CD4-positive, alpha-beta T cell (primary cell): ENCODE measurements at regions not wholly inside any gene's neighbourhood (a gene's known extent, or its start where the extent isn't known, plus 50 kb on each side); places are given as distances from the start of the nearest gene placed in this dataset.

ENCODE experiments used
- ATAC-seq: fragments of 200-7000 bp; cut with Tn5 transposase; one replicate; pipeline ENCODE4 v1.10.0; 2022; ENCODE audit warnings: mild to moderate bottlenecking; ENCODE audit not compliant: poor library complexity
- CTCF ChIA-PET: fragments of 350-600 bp; sonication (Branson Sonifier 250); formaldehyde crosslinking; loops from one replicate; lab custom pipeline; 2021; ENCODE audit warnings: antibody characterized with exemption, inconsistent platforms; lab: Charles Lee
- POLR2A ChIA-PET: fragments of 350-600 bp; sonication (Branson Sonifier 250); formaldehyde crosslinking; loops from one replicate; lab custom pipeline; 2021; ENCODE audit warnings: antibody characterized with exemption, inconsistent platforms; lab: Charles Lee
- DNase-seq, 14 experiments: peaks; one replicate each; pipeline ENCODE4 v3.0.0-alpha.2; 2013 to 2020; ENCODE audit warnings: mixed read lengths in 2 of 14
- H3K27ac ChIP-seq, 2 donors: one replicate each; pipeline versions ENCODE4 v1.5.1 to v1.7.0; 2013; ENCODE audit warnings: low read length in 2 of 2, low read depth in 1 of 2, mild to moderate bottlenecking in 1 of 2
- H3K27me3 ChIP-seq, 2 experiments: 1 replicate in 1 of 2; 2 replicates in 1 of 2; pipeline versions ENCODE4 v1.6.1 to v1.7.0; 2013; ENCODE audit warnings: low read length in 2 of 2, control low read depth in 1 of 2, mild to moderate bottlenecking in 1 of 2, moderate library complexity in 1 of 2; ENCODE audit not compliant: insufficient read depth in 2 of 2, control insufficient read depth in 1 of 2
- H3K36me3 ChIP-seq: one replicate; pipeline ENCODE4 v1.6.1; 2013; ENCODE audit warnings: low read length, control low read depth; ENCODE audit not compliant: insufficient read depth
- H3K4me1 ChIP-seq: one replicate; pipeline ENCODE4 v1.6.1; 2013; ENCODE audit warnings: low read length, control low read depth; ENCODE audit not compliant: insufficient read depth
- H3K4me3 ChIP-seq: one replicate; pipeline ENCODE4 v1.5.1; 2013; ENCODE audit warnings: mild to moderate bottlenecking, low read length, moderate library complexity
- H3K9me3 ChIP-seq, 2 experiments: 1 replicate in 1 of 2; 2 replicates in 1 of 2; pipeline versions ENCODE4 v1.6.1 to v1.7.0; 2013; ENCODE audit warnings: low read length in 2 of 2, mild to moderate bottlenecking in 2 of 2, control low read depth in 1 of 2, moderate library complexity in 1 of 2; ENCODE audit not compliant: control insufficient read depth in 1 of 2, insufficient read depth in 1 of 2
- H3K27ac Mint-ChIP-seq: one replicate; pipeline ENCODE4 v1.8.0; 2020; ENCODE audit warnings: mixed read lengths
- H3K27me3 Mint-ChIP-seq: one replicate; pipeline ENCODE4 v1.8.0; 2021; ENCODE audit warnings: mixed read lengths
- H3K36me3 Mint-ChIP-seq: one replicate; pipeline ENCODE4 v1.8.0; 2021; ENCODE audit warnings: low read depth, mixed read lengths
- H3K4me1 Mint-ChIP-seq: one replicate; pipeline ENCODE4 v1.8.0; 2021; ENCODE audit warnings: low read depth, mixed read lengths
- H3K4me3 Mint-ChIP-seq: one replicate; pipeline ENCODE4 v1.8.0; 2020; ENCODE audit warnings: mild to moderate bottlenecking, mixed read lengths
- H3K9me3 Mint-ChIP-seq: one replicate; pipeline ENCODE4 v1.8.0; 2020; ENCODE audit warnings: mixed read lengths
- CTCF ChIP-seq: fragments of 200-600 bp; IDR thresholded peaks from one replicate; pipeline ENCODE4 v1.8.0; 2022; ENCODE audit warnings: antibody characterized with exemption, mild to moderate bottlenecking
- intact Hi-C, 2 experiments: fragments of 100-400 bp; cut with DNase I in 1 of 2; cut with micrococcal nuclease in 1 of 2; formaldehyde crosslinking; loops; one replicate each; pipeline versions ENCODE4 v1.15.1 to v1.9.0; 2023 to 2025; cut with DNase I, micrococcal nuclease

DNA sequence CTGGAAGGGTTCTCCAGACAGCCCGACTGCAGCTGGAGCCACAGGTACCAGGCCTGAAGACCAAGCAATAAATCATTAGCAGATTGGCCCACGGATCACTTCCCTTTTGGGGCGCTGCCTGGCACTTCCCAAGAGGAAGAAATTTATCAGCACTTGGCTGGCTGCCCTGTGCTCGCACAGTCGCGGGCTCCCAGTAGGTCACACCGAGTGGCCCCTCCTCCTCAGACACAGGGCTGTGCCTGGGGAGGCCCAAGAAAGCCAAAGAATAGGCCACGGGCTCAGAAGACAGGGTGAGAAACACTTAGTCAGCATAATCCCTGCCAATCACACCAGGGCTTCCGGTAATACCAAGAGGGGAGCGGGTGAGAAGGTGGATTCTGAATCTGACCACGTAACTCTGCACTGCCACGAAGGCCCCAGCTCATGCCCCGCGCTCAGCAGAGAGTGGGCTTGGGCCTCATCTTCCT, 115.7 kb upstream of the MSX2 start:
- ChIA-PET CTCF (no interaction called here), POLR2A (no interaction called here)
- Histone ChIP-seq H3K36me3 (no peaks in the 10 kb centered on the region), H3K9me3 (peaks cover 0 to 25% of the 10 kb centered on the region in 2 experiments), H3K27ac (no peak overlapping the region), H3K27me3 (peaks cover 0 to 6% of the 10 kb centered on the region in 2 experiments), H3K4me1 (no peaks in the 10 kb centered on the region), H3K4me3 (no peak overlapping the region)
- DNase-seq (peak in 2 of 14 experiments; percentile 27 to 28), ATAC-seq (no peak)
- Mint-ChIP-seq H3K4me3 (no peak overlapping the region), H3K9me3 (no peaks in the 10 kb centered on the region), H3K36me3 (no peaks in the 10 kb centered on the region), H3K4me1 (no peaks in the 10 kb centered on the region), H3K27ac (no peak overlapping the region), H3K27me3 (peaks cover 28% of the 10 kb centered on the region)
- no peak for TF ChIP-seq CTCF
- intact Hi-C loops, result no loop called here

DNA sequence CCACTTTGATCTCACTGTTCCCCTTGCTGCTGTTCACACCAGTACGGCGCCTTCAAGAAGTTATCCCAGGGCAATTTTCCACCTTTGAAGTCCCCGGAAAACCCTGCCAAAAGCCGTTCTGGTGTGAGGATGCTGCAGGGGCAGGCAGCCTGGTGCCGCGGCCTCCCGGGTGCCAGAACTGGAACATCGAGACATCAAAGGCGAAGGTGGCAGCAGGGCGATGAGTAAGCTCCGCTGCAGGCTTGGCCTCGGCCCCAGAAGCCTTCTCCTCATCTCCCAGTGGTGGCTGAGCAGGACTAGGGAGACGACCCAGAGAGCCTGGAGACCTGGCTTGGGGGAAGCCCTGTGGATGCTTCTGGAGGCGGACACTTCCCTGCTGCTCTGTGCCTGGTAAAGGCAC, 115.3 kb upstream of the MSX2 start:
- no peak overlapping the region for H3K4me3 ChIP-seq
- CTCF ChIA-PET, result no interaction called here
- POLR2A ChIA-PET, result no interaction called here
- Mint-ChIP-seq H3K36me3 (no peaks in the 10 kb centered on the region), H3K4me1 (no peaks in the 10 kb centered on the region), H3K4me3 (no peak overlapping the region), H3K27me3 (peaks cover 30% of the 10 kb centered on the region), H3K27ac (no peak overlapping the region), H3K9me3 (no peaks in the 10 kb centered on the region)
- intact Hi-C loops, result no loop called here
- H3K27ac ChIP-seq, result no peak overlapping the region
- H3K27me3 ChIP-seq, result peaks cover 0 to 6% of the 10 kb centered on the region in 2 experiments
- DNase-seq (no peak), ATAC-seq (no peak)
- no peaks in the 10 kb centered on the region for H3K36me3 ChIP-seq
- H3K4me1 ChIP-seq, result no peaks in the 10 kb centered on the region
- peaks cover 0 to 22% of the 10 kb centered on the region in 2 experiments for H3K9me3 ChIP-seq
- TF ChIP-seq CTCF, result no peak

DNA sequence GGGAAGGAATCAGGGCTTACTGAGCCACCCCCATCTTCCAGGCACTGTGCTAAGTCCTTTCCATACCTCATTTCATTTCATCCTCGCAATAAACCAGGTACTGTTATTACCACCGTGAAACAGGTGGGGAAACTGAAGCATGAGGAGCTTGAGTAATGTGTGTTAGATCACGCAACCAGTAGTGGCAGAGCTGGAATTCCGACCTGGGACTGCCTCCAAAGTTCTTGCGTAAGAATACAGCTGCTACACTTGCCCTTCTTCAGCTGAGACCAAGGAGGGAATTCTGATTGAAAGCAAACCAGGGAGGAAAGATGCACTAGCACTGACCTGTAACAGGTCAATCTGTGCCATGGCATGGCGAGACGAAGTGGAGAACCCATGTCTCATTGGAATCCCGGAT, 113.4 kb upstream of the MSX2 start:
- H3K27ac ChIP-seq, result no peak overlapping the region
- peaks cover 39% of the 10 kb centered on the region for H3K27me3 Mint-ChIP-seq
- CTCF ChIA-PET, result no interaction called here

More for the DNA sequence above, 113.4 kb upstream of the MSX2 start:
- H3K36me3 ChIP-seq, result no peaks in the 10 kb centered on the region
- POLR2A ChIA-PET, result no interaction called here
- no peaks in the 10 kb centered on the region for H3K4me1 Mint-ChIP-seq
- no peak overlapping the region for H3K4me3 ChIP-seq
- H3K27ac Mint-ChIP-seq, result no peak overlapping the region
- DNase-seq (no peak), ATAC-seq (no peak)
- no peak overlapping the region for H3K4me3 Mint-ChIP-seq
- peaks cover 1% of the 10 kb centered on the region for H3K9me3 Mint-ChIP-seq
- H3K4me1 ChIP-seq, result no peaks in the 10 kb centered on the region
- no peaks in the 10 kb centered on the region for H3K36me3 Mint-ChIP-seq
- TF ChIP-seq CTCF, result no peak
- H3K9me3 ChIP-seq, result peaks cover 0 to 16% of the 10 kb centered on the region in 2 experiments
- intact Hi-C loops, result no loop called here
- peaks cover 0 to 8% of the 10 kb centered on the region in 2 experiments for H3K27me3 ChIP-seq
